T47D (cell line): ENCODE measurements at regions not wholly inside any gene's neighbourhood (a gene's known extent, or its start where the extent isn't known, plus 50 kb on each side); places are given as distances from the start of the nearest gene placed in this dataset.
"Not testable (repeated sequence)": the region's sequence is repeated elsewhere in the genome, so short reads cannot be mapped to it uniquely, and the experiment has no call there.

Source experiments
- DNase-seq, 2 experiments: peaks; one replicate each; pipeline versions ENCODE4 v3.0.0 to v3.0.0-alpha.2; 2011 to 2012; ENCODE audit warnings: low read depth in 1 of 2, low spot score in 1 of 2
- JUND ChIP-seq: IDR thresholded peaks from 2 replicates; pipeline ENCODE4 v1.6.1; 2012; ENCODE audit warnings: low read depth
- in situ Hi-C: cut with HindIII; loops from 2 replicates; pipeline ENCODE4 v1.10.0; 2016; ENCODE audit warnings: low sequenced_read_pairs, low pct_unique_long_range_greater_than_20kb

- DNase-seq: no peak
- in situ Hi-C loops: no loop called here
- TF ChIP-seq JUND: no peak
Observed at GRCh38 chr4:14165222-14165920, 537.8 kb upstream of the BOD1L1 start.

- DNase-seq: no peak
- in situ Hi-C loops: no loop called here
- no peak for TF ChIP-seq JUND
Observed at GRCh38 chr4:14167876-14168510, 540.5 kb upstream of the BOD1L1 start.

GRCh38 chr4:14168919-14169318 lies 541.4 kb upstream of the BOD1L1 start:
- in situ Hi-C loops: no loop called here
- no peak for DNase-seq
- TF ChIP-seq JUND: no peak

GRCh38 chr4:14169460-14169859 lies 541.9 kb upstream of the BOD1L1 start:
- no peak for DNase-seq
- in situ Hi-C loops: no loop called here
- TF ChIP-seq JUND: no peak

- DNase-seq, in situ Hi-C loops: not testable (repeated sequence)
Observed at GRCh38 chr4:14169940-14170339, 542.4 kb upstream of the BOD1L1 start.

GRCh38 chr4:14176613-14177012 lies 549.1 kb upstream of the BOD1L1 start:
- no peak for DNase-seq
- in situ Hi-C loops: no loop called here
- no peak for TF ChIP-seq JUND

- no peak for TF ChIP-seq JUND
Observed at GRCh38 chr4:14177987-14178386, 550.5 kb upstream of the BOD1L1 start.

GRCh38 chr4:14178421-14178820 lies 550.9 kb upstream of the BOD1L1 start:
- TF ChIP-seq JUND: no peak
- in situ Hi-C loops: no loop called here
- DNase-seq: no peak

More at GRCh38 chr4:14177987-14178386, 550.5 kb upstream of the BOD1L1 start:
- no peak for DNase-seq
- in situ Hi-C loops: no loop called here

- in situ Hi-C loops: no loop called here
Observed at GRCh38 chr4:14180166-14180565, 552.6 kb upstream of the BOD1L1 start.

GRCh38 chr4:14180983-14181601 lies 553.6 kb upstream of the BOD1L1 start:
- in situ Hi-C loops: no loop called here
- no peak for DNase-seq
- TF ChIP-seq JUND: no peak

More at GRCh38 chr4:14180166-14180565, 552.6 kb upstream of the BOD1L1 start:
- no peak for DNase-seq
- TF ChIP-seq JUND: no peak

- in situ Hi-C loops: no loop called here
- DNase-seq: no peak
- TF ChIP-seq JUND: no peak
Observed at GRCh38 chr4:14182148-14182547, 554.6 kb upstream of the BOD1L1 start.

- in situ Hi-C loops: no loop called here
- no peak for DNase-seq
- TF ChIP-seq JUND: no peak
Observed at GRCh38 chr4:14184265-14184664, 556.7 kb upstream of the BOD1L1 start.

- TF ChIP-seq JUND: no peak
- in situ Hi-C loops: no loop called here
- DNase-seq: no peak
Observed at GRCh38 chr4:14184767-14185166, 557.2 kb upstream of the BOD1L1 start.

- DNase-seq: no peak
- in situ Hi-C loops: no loop called here
- TF ChIP-seq JUND: no peak
Observed at GRCh38 chr4:14188214-14188613, 560.7 kb upstream of the BOD1L1 start.
